Vagina (tissue), 2 donors: ENCODE measurements at regions not wholly inside any gene's neighbourhood (a gene's known extent, or its start where the extent isn't known, plus 50 kb on each side); places are given as distances from the start of the nearest gene placed in this dataset.

Experiments
- POLR2A ChIP-seq, 2 donors: fragments of 450-650 bp; IDR thresholded peaks; one replicate each; pipeline ENCODE4 v1.6.1; 2017; ENCODE audit warnings: antibody characterized with exemption in 2 of 2, mild to moderate bottlenecking in 2 of 2, moderate library complexity in 2 of 2
- POLR2AphosphoS5 ChIP-seq, 2 donors: sonication (generic); formaldehyde crosslinking; IDR thresholded peaks; one replicate each; pipeline ENCODE4 v1.9.0; 2017; ENCODE audit warnings: antibody characterized with exemption in 2 of 2, mild to moderate bottlenecking in 2 of 2, low read depth in 1 of 2; ENCODE audit not compliant: insufficient read depth in 1 of 2
- TF ChIP-seq, protein P1 (sequence below), 3 experiments: fragments of 450-650 bp in 2 of 3; fragments of 200-600 bp in 1 of 3; sonication (generic) in 1 of 3; IDR thresholded peaks; one replicate each; pipeline ENCODE4 v1.5.1; 2017 to 2019; ENCODE audit warnings: antibody characterized with exemption in 3 of 3, mild to moderate bottlenecking in 2 of 3, moderate library complexity in 2 of 3

DNA sequence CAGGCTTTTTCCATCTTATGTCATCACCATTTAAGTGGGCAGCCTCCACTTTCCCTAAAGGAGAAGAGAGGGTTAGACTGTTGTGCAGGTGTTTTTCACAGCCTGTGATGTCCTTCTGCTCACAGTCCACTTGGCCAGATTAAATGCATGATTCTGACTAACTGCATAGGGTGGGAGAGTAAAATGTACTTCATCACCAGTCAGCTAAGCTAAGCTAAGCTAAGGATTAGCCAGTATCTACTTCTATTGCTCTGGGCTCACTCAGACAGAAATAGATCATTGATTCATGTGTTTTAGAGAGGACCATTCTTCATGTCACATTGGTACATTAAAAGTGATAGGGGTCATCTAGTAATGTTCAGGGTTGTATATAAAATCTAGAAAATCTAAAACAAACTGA is 1013.1 kb downstream of the NTRK3 start:
- TF ChIP-seq, protein P1, sequence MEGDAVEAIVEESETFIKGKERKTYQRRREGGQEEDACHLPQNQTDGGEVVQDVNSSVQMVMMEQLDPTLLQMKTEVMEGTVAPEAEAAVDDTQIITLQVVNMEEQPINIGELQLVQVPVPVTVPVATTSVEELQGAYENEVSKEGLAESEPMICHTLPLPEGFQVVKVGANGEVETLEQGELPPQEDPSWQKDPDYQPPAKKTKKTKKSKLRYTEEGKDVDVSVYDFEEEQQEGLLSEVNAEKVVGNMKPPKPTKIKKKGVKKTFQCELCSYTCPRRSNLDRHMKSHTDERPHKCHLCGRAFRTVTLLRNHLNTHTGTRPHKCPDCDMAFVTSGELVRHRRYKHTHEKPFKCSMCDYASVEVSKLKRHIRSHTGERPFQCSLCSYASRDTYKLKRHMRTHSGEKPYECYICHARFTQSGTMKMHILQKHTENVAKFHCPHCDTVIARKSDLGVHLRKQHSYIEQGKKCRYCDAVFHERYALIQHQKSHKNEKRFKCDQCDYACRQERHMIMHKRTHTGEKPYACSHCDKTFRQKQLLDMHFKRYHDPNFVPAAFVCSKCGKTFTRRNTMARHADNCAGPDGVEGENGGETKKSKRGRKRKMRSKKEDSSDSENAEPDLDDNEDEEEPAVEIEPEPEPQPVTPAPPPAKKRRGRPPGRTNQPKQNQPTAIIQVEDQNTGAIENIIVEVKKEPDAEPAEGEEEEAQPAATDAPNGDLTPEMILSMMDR (IDR thresholded peaks at IDR 0.05) = no peak
- TF ChIP-seq POLR2A (IDR thresholded peaks at IDR 0.05) (no peak), POLR2AphosphoS5 (IDR thresholded peaks at IDR 0.05; ENCODE audit: insufficient read depth in 1 of 2, low read depth in 1 of 2) (no peak)
